ENCODE measurements at regions not wholly inside any gene's neighbourhood (a gene's known extent, or its start where the extent isn't known, plus 50 kb on each side); places are given as distances from the start of the nearest gene placed in this dataset.
"Not testable (repeated sequence)": the region's sequence is repeated elsewhere in the genome, so short reads cannot be mapped to it uniquely, and the experiment has no call there.

- Histone ChIP-seq H3K9ac (ENCODE audit: insufficient read depth, low read length, poor library complexity, severe bottlenecking) (peak overlapping the region; percentile 87), H3K4me2 (replicated peaks; ENCODE audit: extremely low read depth, low read length, poor library complexity, severe bottlenecking) (no peak overlapping the region), H3K4me3 (replicated peaks in 1 of 3; ENCODE audit: low read depth in 2 of 3, low read length in 3 of 3) (no peak overlapping the region), H3K36me3 (replicated peaks in 1 of 2; ENCODE audit: control insufficient read depth in 1 of 2, insufficient read depth in 2 of 2, low read length in 2 of 2) (peaks cover 19 to 21% of the 10 kb centered on the region in 2 donors), H3K27me3 (ENCODE audit: control insufficient read depth in 2 of 2, insufficient read depth in 2 of 2, low read length in 2 of 2) (no peaks in the 10 kb centered on the region), H3K4me1 (ENCODE audit: control insufficient read depth in 1 of 2, insufficient read depth in 2 of 2, low read length in 2 of 2) (peaks cover 49 to 51% of the 10 kb centered on the region in 2 donors), H4K20me1 (ENCODE audit: insufficient read depth, low read length) (no peaks in the 10 kb centered on the region), H3K9me3 (replicated peaks in 1 of 2; ENCODE audit: control insufficient read depth in 1 of 2, insufficient read depth in 1 of 2, low read length in 2 of 2) (no peaks in the 10 kb centered on the region), H3K27ac (ENCODE audit: low read depth in 1 of 2, low read length in 2 of 2) (peak overlapping the region; percentile 98 to 100), H3K79me2 (ENCODE audit: insufficient read depth, low read length) (peaks cover 44% of the 10 kb centered on the region), H2AFZ (ENCODE audit: insufficient read depth, low read depth, low read length, poor library complexity, severe bottlenecking) (no peak overlapping the region)
- Mint-ChIP-seq H3K36me3 (peaks cover 38 to 70% of the 10 kb centered on the region in 2 donors), H3K27me3 (ENCODE audit: low read depth in 3 of 3) (peaks cover 0 to 2% (median 1%) of the 10 kb centered on the region in 3 donors), H3K4me1 (peaks cover 47% of the 10 kb centered on the region), H3K9me3 (peaks cover 0 to 10% (median 0%) of the 10 kb centered on the region in 7 donors), H3K27ac (peak overlapping the region; percentile 73 to 100 (median 100)), H3K4me3 (no peak overlapping the region)
- no peak for DNase-seq
- WGBS (ENCODE audit: insufficient coverage) = 97% methylated on average over 28 of the region's 29 CpGs
- no peak for TF ChIP-seq CTCF (IDR thresholded peaks at IDR 0.05)
- intact Hi-C loops (cut with micrococcal nuclease) = loop anchor here (5.0 kb wide), 1 partner anchor 41 kb away; no protein-coding TSS in a partner anchor
These were observed 173.9 kb downstream of the LAT start for GRCh38 chr16:29158785-29159184.

GRCh38 chr16:29158031-29158784, 173.4 kb downstream of the LAT start:
- H3K4me2 ChIP-seq (replicated peaks; ENCODE audit: extremely low read depth, low read length, poor library complexity, severe bottlenecking); H2AFZ ChIP-seq (ENCODE audit: insufficient read depth, low read depth, low read length, poor library complexity, severe bottlenecking); H3K27me3 ChIP-seq (ENCODE audit: control insufficient read depth in 2 of 2, insufficient read depth in 2 of 2, low read length in 2 of 2); DNase-seq; H3K27me3 Mint-ChIP-seq (ENCODE audit: low read depth in 3 of 3); H3K9me3 ChIP-seq (replicated peaks in 1 of 2; ENCODE audit: control insufficient read depth in 1 of 2, insufficient read depth in 1 of 2, low read length in 2 of 2); H4K20me1 ChIP-seq (ENCODE audit: insufficient read depth, low read length): not testable (repeated sequence)
- intact Hi-C loops (cut with micrococcal nuclease) = loop anchor here (5.0 kb wide), 1 partner anchor 41 kb away; no protein-coding TSS in a partner anchor
- Histone ChIP-seq H3K4me3 (replicated peaks in 1 of 3; ENCODE audit: low read depth in 2 of 3, low read length in 3 of 3) (peak overlapping the region in 1 of 3 experiments; percentile 37), H3K79me2 (ENCODE audit: insufficient read depth, low read length) (peaks cover 46% of the 10 kb centered on the region), H3K4me1 (ENCODE audit: control insufficient read depth in 1 of 2, insufficient read depth in 2 of 2, low read length in 2 of 2) (peaks cover 55 to 57% of the 10 kb centered on the region in 2 donors), H3K36me3 (replicated peaks in 1 of 2; ENCODE audit: control insufficient read depth in 1 of 2, insufficient read depth in 2 of 2, low read length in 2 of 2) (peaks cover 19 to 21% of the 10 kb centered on the region in 2 donors), H3K27ac (ENCODE audit: low read depth in 1 of 2, low read length in 2 of 2) (peak overlapping the region; percentile 98 to 100), H3K9ac (ENCODE audit: insufficient read depth, low read length, poor library complexity, severe bottlenecking) (peak overlapping the region; percentile 87)
- Mint-ChIP-seq H3K27ac (peak overlapping the region; percentile 99 to 100 (median 100)), H3K36me3 (peaks cover 40 to 72% of the 10 kb centered on the region in 2 donors), H3K4me1 (peaks cover 49% of the 10 kb centered on the region), H3K9me3 (peaks cover 0 to 10% (median 0%) of the 10 kb centered on the region in 7 donors), H3K4me3 (peak overlapping the region; percentile 80 to 81)
- 89% methylated on average over 28 of the region's 37 CpGs for WGBS (ENCODE audit: insufficient coverage)
